Gastrocnemius medialis (tissue), 4 donors: ENCODE measurements at regions not wholly inside any gene's neighbourhood (a gene's known extent, or its start where the extent isn't known, plus 50 kb on each side); places are given as distances from the start of the nearest gene placed in this dataset.

Source experiments
- ATAC-seq, 2 donors: fragments of 150-250 bp; one replicate each; pipeline ENCODE4 v1.9.1; 2016
- DNase-seq, 2 donors: peaks; one replicate each; pipeline ENCODE4 v3.0.0-alpha.2; 2019
- H3K27ac ChIP-seq, 4 donors: fragments of 200-600 bp; sonication (generic); 1 replicate in 1 of 4; 2 replicates in 3 of 4; pipeline ENCODE4 v1.5.1; 2016 to 2018; ENCODE audit warnings: mild to moderate bottlenecking in 2 of 4, moderate library complexity in 1 of 4
- H3K27me3 ChIP-seq, 3 donors: fragments of 200-600 bp; sonication (generic) in 2 of 3; 1 replicate in 1 of 3; 2 replicates in 2 of 3; pipeline versions ENCODE4 v1.5.1 to v1.6.0; 2016 to 2019; ENCODE audit warnings: mild to moderate bottlenecking in 1 of 3, moderate library complexity in 1 of 3
- H3K36me3 ChIP-seq, 2 donors: fragments of 200-600 bp; sonication (generic) in 1 of 2; one replicate each; pipeline ENCODE4 v1.5.1; 2017 to 2018
- H3K4me1 ChIP-seq, 2 donors: fragments of 200-600 bp; sonication (generic) in 1 of 2; one replicate each; pipeline ENCODE4 v1.5.1; 2016 to 2017; ENCODE audit warnings: mild to moderate bottlenecking in 2 of 2
- H3K4me3 ChIP-seq, 4 donors: fragments of 200-600 bp; sonication (generic) in 3 of 4; 1 replicate in 1 of 4; 2 replicates in 3 of 4; pipeline ENCODE4 v1.5.1; 2016 to 2019; ENCODE audit warnings: mild to moderate bottlenecking in 2 of 4
- H3K9me3 ChIP-seq, 3 donors: fragments of 200-600 bp; sonication (generic) in 2 of 3; 1 replicate in 1 of 3; 2 replicates in 2 of 3; pipeline ENCODE4 v1.5.1; 2016 to 2019
- CTCF ChIP-seq, 5 experiments: fragments of 450-650 bp in 3 of 5; fragments of 200-600 bp in 2 of 5; sonication (generic) in 2 of 5; IDR thresholded peaks in 4 of 5; conservative IDR thresholded peaks in 1 of 5; 1 replicate in 4 of 5; 2 replicates in 1 of 5; pipeline ENCODE4 v1.5.1; 2016 to 2019; ENCODE audit warnings: antibody characterized with exemption in 5 of 5, mild to moderate bottlenecking in 3 of 5, moderate library complexity in 3 of 5
- POLR2A ChIP-seq, 2 donors: fragments of 450-650 bp; IDR thresholded peaks; one replicate each; pipeline ENCODE4 v1.6.1; 2017; ENCODE audit warnings: antibody characterized with exemption in 2 of 2, mild to moderate bottlenecking in 2 of 2, moderate library complexity in 2 of 2
- in situ Hi-C, 4 donors: fragments of 200-750 bp; cut with MboI; loops; one replicate each; pipeline versions ENCODE4 v1.15.0 to v1.8.0; 2017; ENCODE audit warnings: low sequenced_read_pairs in 4 of 4
- intact Hi-C: fragments of 100-400 bp; cut with DNase I; formaldehyde crosslinking; loops from one replicate; pipeline ENCODE4 v1.15.1; 2023; ENCODE audit warnings: low total_unique reads

GRCh38 chr1:169044971-169045370 lies 61.5 kb upstream of the ATP1B1 start:
- Histone ChIP-seq H3K4me3 (no peak overlapping the region), H3K9me3 (no peaks in the 10 kb centered on the region), H3K27ac (no peak overlapping the region), H3K27me3 (no peaks in the 10 kb centered on the region), H3K4me1 (peaks cover 0 to 14% of the 10 kb centered on the region in 2 donors), H3K36me3 (no peaks in the 10 kb centered on the region)
- no peak for DNase-seq
- TF ChIP-seq CTCF (IDR thresholded peaks at IDR 0.05 in 4 of 5, conservative IDR thresholded peaks at IDR 0.05 in 1 of 5) (no peak), POLR2A (IDR thresholded peaks at IDR 0.05) (no peak)
- intact Hi-C loops (no loop called here), in situ Hi-C loops (no loop called here)
- no peak for ATAC-seq

GRCh38 chr1:169046671-169047070 lies 59.8 kb upstream of the ATP1B1 start:
- no peak overlapping the region for H3K4me3 ChIP-seq
- in situ Hi-C loops (no loop called here), intact Hi-C loops (no loop called here)
- no peak for DNase-seq
- TF ChIP-seq POLR2A (IDR thresholded peaks at IDR 0.05), result no peak
- no peak for TF ChIP-seq CTCF (IDR thresholded peaks at IDR 0.05 in 4 of 5, conservative IDR thresholded peaks at IDR 0.05 in 1 of 5)
- H3K27ac ChIP-seq, result no peak overlapping the region
- H3K9me3 ChIP-seq, result no peaks in the 10 kb centered on the region
- no peak for ATAC-seq
- H3K27me3 ChIP-seq, result no peaks in the 10 kb centered on the region
- H3K36me3 ChIP-seq, result no peaks in the 10 kb centered on the region
- peaks cover 0 to 12% of the 10 kb centered on the region in 2 donors for H3K4me1 ChIP-seq

GRCh38 chr1:169047074-169047473 lies 59.4 kb upstream of the ATP1B1 start:
- intact Hi-C loops, result no loop called here
- H3K4me3 ChIP-seq, result no peak overlapping the region
- H3K27ac ChIP-seq, result no peak overlapping the region
- H3K36me3 ChIP-seq, result no peaks in the 10 kb centered on the region
- peaks cover 0 to 8% of the 10 kb centered on the region in 2 donors for H3K4me1 ChIP-seq
- TF ChIP-seq POLR2A (IDR thresholded peaks at IDR 0.05) (no peak), CTCF (IDR thresholded peaks at IDR 0.05 in 4 of 5, conservative IDR thresholded peaks at IDR 0.05 in 1 of 5) (no peak)
- no peaks in the 10 kb centered on the region for H3K9me3 ChIP-seq
- in situ Hi-C loops, result no loop called here
- ATAC-seq (no peak), DNase-seq (no peak)
- no peaks in the 10 kb centered on the region for H3K27me3 ChIP-seq

- DNase-seq (no peak), ATAC-seq (no peak)
- no peak for TF ChIP-seq CTCF (IDR thresholded peaks at IDR 0.05 in 4 of 5, conservative IDR thresholded peaks at IDR 0.05 in 1 of 5)
- TF ChIP-seq POLR2A (IDR thresholded peaks at IDR 0.05), result no peak
- no peaks in the 10 kb centered on the region for H3K4me1 ChIP-seq
- intact Hi-C loops (no loop called here), in situ Hi-C loops (no loop called here)
- no peak overlapping the region for H3K4me3 ChIP-seq
- no peaks in the 10 kb centered on the region for H3K36me3 ChIP-seq
- H3K9me3 ChIP-seq, result no peaks in the 10 kb centered on the region
- H3K27me3 ChIP-seq, result no peaks in the 10 kb centered on the region
- no peak overlapping the region for H3K27ac ChIP-seq
Measured at GRCh38 chr1:169048043-169048442, 58.4 kb upstream of the ATP1B1 start.

GRCh38 chr1:169049258-169049938 lies 57.1 kb upstream of the ATP1B1 start:
- in situ Hi-C loops, result no loop called here
- Histone ChIP-seq H3K27me3 (no peaks in the 10 kb centered on the region), H3K36me3 (no peaks in the 10 kb centered on the region), H3K27ac (no peak overlapping the region), H3K4me1 (no peaks in the 10 kb centered on the region), H3K4me3 (no peak overlapping the region), H3K9me3 (no peaks in the 10 kb centered on the region)
- DNase-seq, result no peak
- intact Hi-C loops, result no loop called here
- no peak for TF ChIP-seq POLR2A (IDR thresholded peaks at IDR 0.05)
- no peak for TF ChIP-seq CTCF (IDR thresholded peaks at IDR 0.05 in 4 of 5, conservative IDR thresholded peaks at IDR 0.05 in 1 of 5)
- ATAC-seq, result no peak
